H1 (cell line): ENCODE measurements at regions not wholly inside any gene's neighbourhood (a gene's known extent, or its start where the extent isn't known, plus 50 kb on each side); places are given as distances from the start of the nearest gene placed in this dataset.

Source experiments
- CEBPB ChIP-seq: IDR thresholded peaks from 2 replicates; pipeline ENCODE4 v1.6.1; 2012; ENCODE audit warnings: low read depth, low read length
- CHD7 ChIP-seq: fragments of 300-600 bp; sonication (generic); IDR thresholded peaks from 2 replicates; pipeline ENCODE4 v1.7.1; 2012; ENCODE audit warnings: low read length, moderate library complexity, mild to moderate bottlenecking, inconsistent platforms; ENCODE audit not compliant: insufficient replicate concordance
- RAD21 ChIP-seq, 2 experiments: IDR thresholded peaks in 1 of 2; conservative IDR thresholded peaks in 1 of 2; 2 replicates each; pipeline ENCODE4 v1.6.1; 2011; ENCODE audit warnings: low read depth in 2 of 2, low read length in 2 of 2, improper control_type of control experiment in 1 of 2, inconsistent platforms in 1 of 2, mild to moderate bottlenecking in 1 of 2, moderate library complexity in 1 of 2

- TF ChIP-seq CHD7 = no peak
- no peak for TF ChIP-seq RAD21 (IDR thresholded peaks at IDR 0.05 in 1 of 2, conservative IDR thresholded peaks at IDR 0.05 in 1 of 2; ENCODE audit: low read depth in 2 of 2, low read length in 2 of 2)
- no peak for TF ChIP-seq CEBPB
Observed at GRCh38 chr12:92421042-92421441, 275.4 kb upstream of the BTG1 start (continued).
